ENCODE measurements at regions not wholly inside any gene's neighbourhood (a gene's known extent, or its start where the extent isn't known, plus 50 kb on each side); places are given as distances from the start of the nearest gene placed in this dataset.
A peak's percentile ranks its signal among the peaks of the same experiment; 100 is the strongest.

DNA sequence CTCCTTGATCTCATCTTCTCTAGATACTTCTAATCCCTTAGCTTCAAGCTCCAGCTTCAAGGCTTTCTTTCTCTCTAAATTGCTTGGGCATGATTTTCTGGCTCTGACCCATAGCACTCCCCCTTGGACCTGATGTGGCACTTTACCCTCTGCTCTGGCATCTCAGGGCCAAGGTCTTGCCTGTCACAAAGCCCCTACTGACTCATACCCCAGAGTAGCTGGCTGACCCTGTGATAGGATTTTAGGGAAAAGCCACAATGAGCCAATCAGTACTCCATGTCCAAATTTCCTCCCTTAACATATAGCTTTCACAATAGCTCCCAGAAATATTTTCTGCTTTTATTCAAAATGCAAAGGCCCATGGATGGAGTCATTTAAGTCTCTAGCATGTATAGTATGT is 488.7 kb upstream of the SPRED2 start:
- no peak for DNase-seq (ENCODE audit: unreplicated experiment)
- H3K27ac Mint-ChIP-seq (ENCODE audit: low read depth, unreplicated experiment), result no peak overlapping the region
- no peaks in the 10 kb centered on the region for H3K36me3 Mint-ChIP-seq (ENCODE audit: insufficient read depth, unreplicated experiment)
- H3K4me3 Mint-ChIP-seq (ENCODE audit: unreplicated experiment), result no peak overlapping the region
- TF ChIP-seq, protein P1, sequence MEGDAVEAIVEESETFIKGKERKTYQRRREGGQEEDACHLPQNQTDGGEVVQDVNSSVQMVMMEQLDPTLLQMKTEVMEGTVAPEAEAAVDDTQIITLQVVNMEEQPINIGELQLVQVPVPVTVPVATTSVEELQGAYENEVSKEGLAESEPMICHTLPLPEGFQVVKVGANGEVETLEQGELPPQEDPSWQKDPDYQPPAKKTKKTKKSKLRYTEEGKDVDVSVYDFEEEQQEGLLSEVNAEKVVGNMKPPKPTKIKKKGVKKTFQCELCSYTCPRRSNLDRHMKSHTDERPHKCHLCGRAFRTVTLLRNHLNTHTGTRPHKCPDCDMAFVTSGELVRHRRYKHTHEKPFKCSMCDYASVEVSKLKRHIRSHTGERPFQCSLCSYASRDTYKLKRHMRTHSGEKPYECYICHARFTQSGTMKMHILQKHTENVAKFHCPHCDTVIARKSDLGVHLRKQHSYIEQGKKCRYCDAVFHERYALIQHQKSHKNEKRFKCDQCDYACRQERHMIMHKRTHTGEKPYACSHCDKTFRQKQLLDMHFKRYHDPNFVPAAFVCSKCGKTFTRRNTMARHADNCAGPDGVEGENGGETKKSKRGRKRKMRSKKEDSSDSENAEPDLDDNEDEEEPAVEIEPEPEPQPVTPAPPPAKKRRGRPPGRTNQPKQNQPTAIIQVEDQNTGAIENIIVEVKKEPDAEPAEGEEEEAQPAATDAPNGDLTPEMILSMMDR (IDR thresholded peaks at IDR 0.05; ENCODE audit: unreplicated experiment), result no peak
- intact Hi-C loops (cut with micrococcal nuclease), result no loop called here
- H3K27me3 Mint-ChIP-seq (ENCODE audit: insufficient read depth, unreplicated experiment), result no peaks in the 10 kb centered on the region
- BruUV-seq (replicated peaks), result no TSS peak
- H3K4me1 Mint-ChIP-seq (ENCODE audit: insufficient read depth, unreplicated experiment), result peaks cover 28% of the 10 kb centered on the region
- H3K9me3 Mint-ChIP-seq (ENCODE audit: unreplicated experiment), result no peaks in the 10 kb centered on the region
- POLR2A ChIA-PET, result interaction anchor here (0.9 kb wide), 1 partner anchor 99 kb away, joined by 3 read pairs; no protein-coding TSS in a partner anchor
- CTCF ChIA-PET, result interaction anchor here (0.6 to 0.7 kb wide), 3 partner anchors 62 to 1960 kb away, joined by 3 to 4 read pairs (median 3); no protein-coding TSS in a partner anchor

DNA sequence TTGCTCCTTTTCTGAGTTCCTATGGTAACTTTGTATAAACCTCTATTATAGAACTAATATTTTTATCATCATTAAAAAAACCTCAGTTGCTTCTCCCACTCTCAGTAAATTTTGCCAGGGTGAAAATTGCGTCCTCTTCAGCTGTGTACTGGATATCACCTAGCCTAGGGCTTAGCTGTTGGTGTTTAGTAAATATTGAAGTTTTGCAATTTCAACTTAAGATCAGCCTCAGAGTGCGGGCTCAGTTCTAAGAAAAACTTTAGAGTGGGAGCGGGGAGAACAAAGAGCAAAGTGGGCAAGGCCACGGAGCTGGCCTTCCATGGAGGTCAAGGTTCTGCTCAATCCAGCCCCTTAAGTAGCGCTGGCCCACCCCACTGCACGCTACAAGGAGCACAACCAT is 488.3 kb upstream of the SPRED2 start:
- H3K27me3 Mint-ChIP-seq (ENCODE audit: insufficient read depth, unreplicated experiment), result no peaks in the 10 kb centered on the region
- no peaks in the 10 kb centered on the region for H3K36me3 Mint-ChIP-seq (ENCODE audit: insufficient read depth, unreplicated experiment)
- POLR2A ChIA-PET, result interaction anchor here (0.9 kb wide), 1 partner anchor 100 kb away, joined by 3 read pairs; no protein-coding TSS in a partner anchor
- CTCF ChIA-PET, result interaction anchor here (0.6 to 0.7 kb wide), 3 partner anchors 62 to 1960 kb away, joined by 3 to 4 read pairs (median 3); no protein-coding TSS in a partner anchor
- intact Hi-C loops (cut with micrococcal nuclease), result no loop called here
- no peak for DNase-seq (ENCODE audit: unreplicated experiment)
- no peaks in the 10 kb centered on the region for H3K9me3 Mint-ChIP-seq (ENCODE audit: unreplicated experiment)
- peaks cover 28% of the 10 kb centered on the region for H3K4me1 Mint-ChIP-seq (ENCODE audit: insufficient read depth, unreplicated experiment)
- no peak overlapping the region for H3K4me3 Mint-ChIP-seq (ENCODE audit: unreplicated experiment)
- H3K27ac Mint-ChIP-seq (ENCODE audit: low read depth, unreplicated experiment), result no peak overlapping the region
- TF ChIP-seq, protein P1 (IDR thresholded peaks at IDR 0.05; ENCODE audit: unreplicated experiment), result no peak
- no TSS peak for BruUV-seq (replicated peaks)

DNA sequence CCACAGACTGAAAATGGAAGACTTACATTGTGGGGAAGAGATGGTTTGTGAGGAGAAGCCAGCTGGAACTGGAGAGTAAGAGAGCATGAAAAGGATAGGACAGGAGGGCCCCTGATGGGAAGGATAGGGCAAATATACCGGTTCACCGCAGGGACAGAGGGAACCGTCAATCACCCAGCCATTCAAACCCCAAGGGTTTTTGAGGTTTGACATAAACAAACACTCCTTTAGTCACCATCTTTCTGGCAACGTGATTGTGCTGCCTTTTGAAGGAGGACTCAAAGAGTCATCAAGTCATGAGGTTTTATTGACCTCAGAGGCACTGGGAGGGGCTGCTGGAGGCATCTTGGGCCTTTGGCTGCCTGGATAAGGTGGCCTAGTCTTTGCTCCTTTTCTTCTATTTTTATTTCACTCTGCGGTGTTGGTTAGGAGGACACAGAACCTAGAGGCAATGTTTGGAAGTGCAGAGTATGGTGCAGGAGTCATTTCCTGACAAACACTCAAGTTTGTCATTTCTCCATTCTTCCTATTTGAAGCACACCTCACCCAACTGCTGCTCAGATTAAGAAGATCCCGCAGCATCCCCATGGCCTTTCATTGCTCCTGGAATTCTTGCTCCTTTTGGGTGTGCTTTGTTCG is 487.3 kb upstream of the SPRED2 start:
- Mint-ChIP-seq H3K27me3 (ENCODE audit: insufficient read depth, unreplicated experiment) (no peaks in the 10 kb centered on the region), H3K36me3 (ENCODE audit: insufficient read depth, unreplicated experiment) (no peaks in the 10 kb centered on the region), H3K27ac (ENCODE audit: low read depth, unreplicated experiment) (no peak overlapping the region), H3K4me3 (ENCODE audit: unreplicated experiment) (no peak overlapping the region), H3K9me3 (ENCODE audit: unreplicated experiment) (no peaks in the 10 kb centered on the region), H3K4me1 (ENCODE audit: insufficient read depth, unreplicated experiment) (peaks cover 28% of the 10 kb centered on the region)
- BruUV-seq (replicated peaks), result no TSS peak
- no peak for DNase-seq (ENCODE audit: unreplicated experiment)
- CTCF ChIA-PET, result interaction anchor here (0.6 to 1.7 kb wide), 3 partner anchors 15 to 242 kb away, joined by 3 to 5 read pairs (median 3); no protein-coding TSS in a partner anchor
- intact Hi-C loops (cut with micrococcal nuclease), result no loop called here
- TF ChIP-seq, protein P1 (IDR thresholded peaks at IDR 0.05; ENCODE audit: unreplicated experiment), result no peak
- POLR2A ChIA-PET, result interaction anchor here (2.7 kb wide), 1 partner anchor 515 kb away, joined by 6 read pairs; the partner anchor contains the start of gene MEIS1

DNA sequence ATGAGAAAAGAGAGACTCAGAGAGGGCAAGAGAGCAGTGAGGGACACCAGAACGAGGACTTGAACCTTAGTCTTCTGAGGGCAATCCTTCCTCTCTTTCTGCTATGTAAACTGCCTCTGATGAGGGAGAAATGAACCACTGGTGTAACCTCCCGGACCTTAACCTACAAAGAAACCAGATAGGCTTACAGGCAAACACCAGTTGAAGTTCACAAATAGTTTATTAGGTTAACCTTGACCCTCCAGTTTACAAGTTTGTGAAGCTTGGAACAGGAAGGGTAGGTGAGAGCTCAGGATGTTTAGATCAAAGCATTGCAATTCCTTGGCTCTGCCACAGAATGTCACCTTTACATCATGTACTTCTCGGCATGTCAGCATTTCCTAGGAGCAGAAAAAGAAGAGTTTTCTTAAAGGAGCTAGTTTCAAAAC is 486.4 kb upstream of the SPRED2 start:
- CTCF ChIA-PET, result interaction anchor here (0.7 to 1.7 kb wide), 4 partner anchors 11 to 1550 kb away, joined by 3 to 5 read pairs (median 4); no protein-coding TSS in a partner anchor
- Mint-ChIP-seq H3K4me1 (ENCODE audit: insufficient read depth, unreplicated experiment) (peaks cover 28% of the 10 kb centered on the region), H3K27ac (ENCODE audit: low read depth, unreplicated experiment) (no peak overlapping the region), H3K4me3 (ENCODE audit: unreplicated experiment) (no peak overlapping the region), H3K36me3 (ENCODE audit: insufficient read depth, unreplicated experiment) (no peaks in the 10 kb centered on the region), H3K9me3 (ENCODE audit: unreplicated experiment) (no peaks in the 10 kb centered on the region), H3K27me3 (ENCODE audit: insufficient read depth, unreplicated experiment) (no peaks in the 10 kb centered on the region)
- POLR2A ChIA-PET, result interaction anchor here (0.6 to 2.7 kb wide), 3 partner anchors 516 to 797 kb away, joined by 3 to 6 read pairs (median 3); partner anchors contain the start of gene MEIS1
- DNase-seq (ENCODE audit: unreplicated experiment), result no peak
- intact Hi-C loops (cut with micrococcal nuclease), result no loop called here
- BruUV-seq (replicated peaks), result no TSS peak
- TF ChIP-seq, protein P1 (IDR thresholded peaks at IDR 0.05; ENCODE audit: unreplicated experiment), result peak; percentile 6

All from MCF 10A (cell line).